Kidney (tissue), 13 donors: ENCODE measurements at regions not wholly inside any gene's neighbourhood (a gene's known extent, or its start where the extent isn't known, plus 50 kb on each side); places are given as distances from the start of the nearest gene placed in this dataset.

ENCODE experiments used
- DNase-seq, 5 donors: peaks; one replicate each; pipeline ENCODE4 v3.0.0-alpha.2; 2013 to 2020
- FAIRE-seq: peaks from 2 replicates; lab custom pipeline; 2012; peaks lifted over from hg19 to GRCh38; lab: Jason Lieb, UNC
- H3K27ac ChIP-seq, 2 donors: one replicate each; pipeline ENCODE4 v1.7.0; 2013; ENCODE audit warnings: low read depth in 2 of 2, low read length in 2 of 2, inconsistent platforms in 1 of 2
- H3K27me3 ChIP-seq: one replicate; pipeline ENCODE4 v1.7.1; 2013; ENCODE audit warnings: low read length, inconsistent platforms; ENCODE audit not compliant: control insufficient read depth, insufficient read depth
- H3K36me3 ChIP-seq, 3 donors: one replicate each; pipeline versions ENCODE4 v1.7.0 to v1.7.1; 2013; ENCODE audit warnings: low read length in 3 of 3, control low read depth in 1 of 3, inconsistent platforms in 1 of 3; ENCODE audit not compliant: insufficient read depth in 3 of 3, control insufficient read depth in 2 of 3
- H3K4me1 ChIP-seq, 3 donors: one replicate each; pipeline versions ENCODE4 v1.7.0 to v1.7.1; 2013; ENCODE audit warnings: low read length in 3 of 3, inconsistent platforms in 1 of 3, low read depth in 1 of 3; ENCODE audit not compliant: control insufficient read depth in 2 of 3, insufficient read depth in 2 of 3
- H3K4me3 ChIP-seq, 3 donors: one replicate each; pipeline versions ENCODE4 v1.7.0 to v1.8.1; 2013; ENCODE audit warnings: low read length in 3 of 3, control low read depth in 1 of 3, inconsistent platforms in 1 of 3
- H3K9ac ChIP-seq, 3 donors: one replicate each; pipeline versions ENCODE4 v1.7.0 to v1.7.1; 2013; ENCODE audit warnings: low read length in 3 of 3, control low read depth in 1 of 3, inconsistent platforms in 1 of 3
- H3K9me3 ChIP-seq, 3 donors: one replicate each; pipeline versions ENCODE4 v1.7.0 to v1.7.1; 2013; ENCODE audit warnings: low read length in 3 of 3, control low read depth in 1 of 3, inconsistent platforms in 1 of 3; ENCODE audit not compliant: control insufficient read depth in 2 of 3, insufficient read depth in 1 of 3
- CTCF ChIP-seq: IDR thresholded peaks from 3 replicates; pipeline ENCODE4 v1.5.1; 2012; ENCODE audit warnings: mild to moderate bottlenecking, moderate library complexity, borderline replicate concordance; ENCODE audit not compliant: insufficient read depth; ENCODE audit errors: extremely low read depth
- intact Hi-C: fragments of 100-400 bp; cut with DNase I; formaldehyde crosslinking; loops from one replicate; pipeline ENCODE4 v1.11.1; 2022
- donor health status: control.
- donor health status: control.
- donor health status: control.
- donor health status: control.
- donor health status: control.
- donor health status: DM: yes; HTN: yes; CAD: no.
- donor health status: Normal renal cell carcinoma (clear cell type).

DNA sequence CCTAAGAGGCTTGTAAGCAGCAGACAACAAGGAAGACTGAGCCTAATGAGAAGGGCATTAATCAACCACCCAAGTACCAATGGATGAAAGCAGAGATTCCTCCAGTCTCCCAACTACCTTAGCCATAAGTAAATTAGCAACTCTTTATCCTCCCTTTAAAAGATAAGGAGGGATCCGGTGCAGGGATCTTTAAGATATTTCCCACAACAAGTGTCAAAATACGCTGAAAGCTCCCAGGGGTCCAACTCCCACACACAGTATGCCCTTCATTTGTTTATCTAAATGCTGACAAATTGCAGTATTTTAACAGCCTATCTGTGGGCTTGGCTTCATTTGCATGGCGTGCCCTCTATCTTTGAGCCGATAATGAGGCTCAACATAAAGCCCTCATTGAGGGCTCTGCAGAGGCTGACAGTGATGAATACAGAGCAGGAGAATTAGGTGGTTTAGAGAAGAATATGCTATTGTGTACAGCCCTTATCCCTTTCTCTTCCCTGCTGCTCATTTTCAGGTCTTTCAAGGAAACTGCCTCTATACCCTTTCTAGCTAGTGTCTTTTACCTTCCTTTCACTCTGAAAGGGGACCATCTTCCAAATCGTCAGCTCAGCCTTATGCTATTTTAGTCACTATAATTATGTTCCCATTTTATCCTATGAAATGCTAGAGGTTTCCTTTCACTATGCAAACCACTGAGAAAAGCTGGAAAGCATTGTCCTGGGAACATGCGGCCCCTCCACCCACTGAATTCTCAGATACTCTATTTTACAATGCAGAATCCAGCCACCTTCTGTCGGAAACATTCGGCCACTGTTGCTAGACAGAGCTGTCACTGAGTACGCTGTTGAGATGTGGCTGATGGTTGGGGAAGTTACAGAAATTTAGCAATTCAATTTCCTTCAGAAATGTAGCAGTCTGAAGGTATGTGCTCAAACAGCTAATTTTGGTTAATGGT is 575.2 kb upstream of the JAG1 start:
- Histone ChIP-seq H3K9ac (no peak overlapping the region), H3K27me3 (no peaks in the 10 kb centered on the region), H3K27ac (no peak overlapping the region), H3K4me1 (no peaks in the 10 kb centered on the region), H3K9me3 (no peaks in the 10 kb centered on the region), H3K4me3 (no peak overlapping the region), H3K36me3 (no peaks in the 10 kb centered on the region)
- intact Hi-C loops = no loop called here
- no peak for DNase-seq
- TF ChIP-seq CTCF = no peak
- no peak for FAIRE-seq

DNA sequence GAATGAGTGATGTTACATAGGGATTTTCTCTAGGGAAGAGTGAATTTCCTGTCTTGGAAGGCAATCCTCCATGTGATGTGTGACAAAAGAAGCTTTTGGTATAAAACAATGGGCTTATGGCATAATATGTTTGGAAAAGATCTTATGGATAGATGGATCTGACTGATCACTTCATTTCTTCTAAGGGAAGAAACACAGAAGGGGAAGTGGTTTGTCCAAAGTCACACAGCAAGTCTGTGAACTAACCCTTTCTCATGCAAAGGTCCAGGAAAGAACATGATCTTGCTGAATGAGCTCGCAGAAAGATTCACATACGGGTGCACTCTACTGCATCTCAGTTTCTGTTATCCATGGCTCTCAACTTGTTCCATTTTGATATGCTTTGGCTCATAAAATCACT is 575.9 kb upstream of the JAG1 start:
- Histone ChIP-seq H3K9me3 (peaks cover 0 to 7% (median 2%) of the 10 kb centered on the region in 3 donors), H3K4me3 (no peak overlapping the region), H3K27me3 (no peaks in the 10 kb centered on the region), H3K4me1 (no peaks in the 10 kb centered on the region), H3K36me3 (no peaks in the 10 kb centered on the region), H3K9ac (no peak overlapping the region), H3K27ac (no peak overlapping the region)
- DNase-seq (no peak), FAIRE-seq (no peak)
- intact Hi-C loops = no loop called here
- no peak for TF ChIP-seq CTCF

GRCh38 chr20:11252447-11252846 is 578.6 kb upstream of the JAG1 start:
- no peaks in the 10 kb centered on the region for H3K27me3 ChIP-seq
- H3K4me3 ChIP-seq = no peak overlapping the region
- no peaks in the 10 kb centered on the region for H3K4me1 ChIP-seq
- no peak for FAIRE-seq
- no peak overlapping the region for H3K9ac ChIP-seq
- peaks cover 0 to 7% (median 2%) of the 10 kb centered on the region in 3 donors for H3K9me3 ChIP-seq
- intact Hi-C loops = no loop called here
- no peak for DNase-seq
- no peaks in the 10 kb centered on the region for H3K36me3 ChIP-seq
- TF ChIP-seq CTCF = no peak
- H3K27ac ChIP-seq = no peak overlapping the region
